Esophagus muscularis mucosa (tissue), 3 donors: ENCODE measurements at regions not wholly inside any gene's neighbourhood (a gene's known extent, or its start where the extent isn't known, plus 50 kb on each side); places are given as distances from the start of the nearest gene placed in this dataset.

Experiments used
- CTCF ChIP-seq, 3 experiments: fragments of 200-600 bp in 2 of 3; fragments of 450-650 bp in 1 of 3; sonication (generic) in 2 of 3; IDR thresholded peaks; one replicate each; pipeline ENCODE4 v1.5.1; 2017 to 2019; ENCODE audit warnings: antibody characterized with exemption in 3 of 3, mild to moderate bottlenecking in 2 of 3, moderate library complexity in 1 of 3
- POLR2A ChIP-seq: fragments of 450-650 bp; IDR thresholded peaks from one replicate; pipeline ENCODE4 v1.6.1; 2017; ENCODE audit warnings: antibody characterized with exemption, moderate library complexity, mild to moderate bottlenecking, low read depth

GRCh38 chr5:144950996-144951395, 780.3 kb downstream of the KCTD16 start:
- TF ChIP-seq CTCF (IDR thresholded peaks at IDR 0.05) (no peak), POLR2A (no peak)
